ENCODE measurements at regions not wholly inside any gene's neighbourhood (a gene's known extent, or its start where the extent isn't known, plus 50 kb on each side); places are given as distances from the start of the nearest gene placed in this dataset.

DNA sequence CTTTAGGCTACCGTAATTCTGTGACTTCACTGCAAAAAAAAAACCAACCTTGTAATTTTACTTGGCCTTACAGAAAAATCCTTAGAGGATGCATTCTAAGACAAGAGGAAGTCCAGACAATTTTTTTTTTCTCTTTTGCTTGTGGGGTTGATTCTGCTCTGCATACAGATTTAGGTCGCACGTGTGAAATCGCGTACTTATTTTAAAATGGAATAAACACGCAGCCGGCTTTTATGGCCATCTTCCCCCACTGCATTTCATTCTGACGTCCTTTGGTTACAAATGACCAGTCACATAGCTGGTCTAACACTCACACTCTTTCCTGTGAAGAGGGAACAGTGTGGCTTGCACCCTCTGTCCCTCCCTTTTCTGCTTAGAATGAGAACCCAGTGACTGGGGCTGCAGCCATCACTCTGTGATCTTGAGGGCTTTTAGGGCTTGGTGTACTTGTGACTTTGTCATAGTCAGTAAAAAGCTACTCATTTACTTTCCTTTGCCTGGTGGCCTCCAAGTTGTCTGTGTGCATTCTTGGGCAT lies 63.6 kb upstream of the CARD11 start:
- Histone ChIP-seq H3K4me2 (ENCODE audit: low read depth, low read length) (no peak overlapping the region), H3K4me1 (ENCODE audit: low read length) (no peaks in the 10 kb centered on the region), H3K27me3 (replicated peaks; ENCODE audit: insufficient read depth, low read length) (no peaks in the 10 kb centered on the region), H3K9me2 (replicated peaks; ENCODE audit: insufficient read depth, low read length) (no peaks in the 10 kb centered on the region), H3F3A (ENCODE audit: insufficient read depth, low read length) (no peaks in the 10 kb centered on the region), H4K20me1 (ENCODE audit: insufficient read depth, low read length) (no peaks in the 10 kb centered on the region), H3K4me3 (ENCODE audit: low read length) (no peak overlapping the region), H3K9ac (ENCODE audit: low read length) (no peak overlapping the region), H3K79me2 (ENCODE audit: low read length) (no peaks in the 10 kb centered on the region), H3K27ac (ENCODE audit: low read length) (no peak overlapping the region), H3K36me3 (replicated peaks; ENCODE audit: insufficient read depth, low read length) (no peaks in the 10 kb centered on the region), H3K9me3 (replicated peaks; ENCODE audit: insufficient read depth, low read length) (no peaks in the 10 kb centered on the region), H2AFZ (ENCODE audit: low read length) (no peak overlapping the region)
- no peak for DNase-seq
- TF ChIP-seq EZH2phosphoT487 (IDR thresholded peaks at IDR 0.05; ENCODE audit: low read length) (no peak), EZH2 (optimal IDR thresholded peaks at IDR 0.05; ENCODE audit: low read depth, low read length) (no peak)
- TF ChIP-seq, protein P1, sequence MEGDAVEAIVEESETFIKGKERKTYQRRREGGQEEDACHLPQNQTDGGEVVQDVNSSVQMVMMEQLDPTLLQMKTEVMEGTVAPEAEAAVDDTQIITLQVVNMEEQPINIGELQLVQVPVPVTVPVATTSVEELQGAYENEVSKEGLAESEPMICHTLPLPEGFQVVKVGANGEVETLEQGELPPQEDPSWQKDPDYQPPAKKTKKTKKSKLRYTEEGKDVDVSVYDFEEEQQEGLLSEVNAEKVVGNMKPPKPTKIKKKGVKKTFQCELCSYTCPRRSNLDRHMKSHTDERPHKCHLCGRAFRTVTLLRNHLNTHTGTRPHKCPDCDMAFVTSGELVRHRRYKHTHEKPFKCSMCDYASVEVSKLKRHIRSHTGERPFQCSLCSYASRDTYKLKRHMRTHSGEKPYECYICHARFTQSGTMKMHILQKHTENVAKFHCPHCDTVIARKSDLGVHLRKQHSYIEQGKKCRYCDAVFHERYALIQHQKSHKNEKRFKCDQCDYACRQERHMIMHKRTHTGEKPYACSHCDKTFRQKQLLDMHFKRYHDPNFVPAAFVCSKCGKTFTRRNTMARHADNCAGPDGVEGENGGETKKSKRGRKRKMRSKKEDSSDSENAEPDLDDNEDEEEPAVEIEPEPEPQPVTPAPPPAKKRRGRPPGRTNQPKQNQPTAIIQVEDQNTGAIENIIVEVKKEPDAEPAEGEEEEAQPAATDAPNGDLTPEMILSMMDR (IDR thresholded peaks at IDR 0.05; ENCODE audit: low read length) = no peak

DNA sequence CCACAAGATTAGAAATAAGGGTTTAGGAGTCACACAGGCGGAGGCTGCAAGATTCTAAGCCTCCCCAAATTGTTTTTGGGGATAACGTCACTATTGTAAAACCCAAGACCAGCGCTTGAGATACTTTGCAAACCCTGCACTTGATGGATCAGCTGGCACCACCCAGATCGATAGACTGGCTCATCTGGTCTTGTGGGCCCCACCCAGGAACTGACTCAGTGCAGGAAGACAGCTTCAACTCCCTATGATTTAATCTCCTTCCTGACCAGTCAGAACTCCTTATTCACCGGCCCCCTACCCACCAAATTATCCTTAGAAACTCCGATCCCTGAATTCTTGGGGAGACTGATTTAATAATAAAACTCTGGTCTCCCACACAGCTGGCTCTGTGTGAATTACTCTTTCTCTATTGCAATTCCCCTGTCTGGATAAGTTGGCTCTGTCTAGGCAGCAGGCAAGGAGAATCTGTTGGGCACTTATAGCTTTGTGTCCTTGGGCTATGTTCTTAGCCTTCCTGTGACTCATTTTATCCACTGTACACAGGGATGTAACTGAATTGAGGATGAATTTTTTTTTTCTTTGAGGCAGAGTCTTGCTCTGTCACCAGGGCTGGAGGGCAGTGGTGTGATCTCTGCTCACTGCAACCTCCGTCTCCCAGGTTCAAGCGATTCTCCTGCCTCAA lies 64.4 kb upstream of the CARD11 start:
- H2AFZ ChIP-seq (ENCODE audit: low read length) = no peak overlapping the region
- no peaks in the 10 kb centered on the region for H3K9me2 ChIP-seq (replicated peaks; ENCODE audit: insufficient read depth, low read length)
- H3K4me3 ChIP-seq (ENCODE audit: low read length) = no peak overlapping the region
- H3K9me3 ChIP-seq (replicated peaks; ENCODE audit: insufficient read depth, low read length) = no peaks in the 10 kb centered on the region
- H3K79me2 ChIP-seq (ENCODE audit: low read length) = no peaks in the 10 kb centered on the region
- DNase-seq = no peak
- H3K4me2 ChIP-seq (ENCODE audit: low read depth, low read length) = no peak overlapping the region
- no peaks in the 10 kb centered on the region for H3K4me1 ChIP-seq (ENCODE audit: low read length)
- no peak overlapping the region for H3K27ac ChIP-seq (ENCODE audit: low read length)
- no peaks in the 10 kb centered on the region for H3K36me3 ChIP-seq (replicated peaks; ENCODE audit: insufficient read depth, low read length)
- H3K27me3 ChIP-seq (replicated peaks; ENCODE audit: insufficient read depth, low read length) = no peaks in the 10 kb centered on the region
- TF ChIP-seq EZH2 (optimal IDR thresholded peaks at IDR 0.05; ENCODE audit: low read depth, low read length) (no peak), EZH2phosphoT487 (IDR thresholded peaks at IDR 0.05; ENCODE audit: low read length) (no peak)
- no peak overlapping the region for H3K9ac ChIP-seq (ENCODE audit: low read length)
- no peaks in the 10 kb centered on the region for H3F3A ChIP-seq (ENCODE audit: insufficient read depth, low read length)
- no peaks in the 10 kb centered on the region for H4K20me1 ChIP-seq (ENCODE audit: insufficient read depth, low read length)

DNA sequence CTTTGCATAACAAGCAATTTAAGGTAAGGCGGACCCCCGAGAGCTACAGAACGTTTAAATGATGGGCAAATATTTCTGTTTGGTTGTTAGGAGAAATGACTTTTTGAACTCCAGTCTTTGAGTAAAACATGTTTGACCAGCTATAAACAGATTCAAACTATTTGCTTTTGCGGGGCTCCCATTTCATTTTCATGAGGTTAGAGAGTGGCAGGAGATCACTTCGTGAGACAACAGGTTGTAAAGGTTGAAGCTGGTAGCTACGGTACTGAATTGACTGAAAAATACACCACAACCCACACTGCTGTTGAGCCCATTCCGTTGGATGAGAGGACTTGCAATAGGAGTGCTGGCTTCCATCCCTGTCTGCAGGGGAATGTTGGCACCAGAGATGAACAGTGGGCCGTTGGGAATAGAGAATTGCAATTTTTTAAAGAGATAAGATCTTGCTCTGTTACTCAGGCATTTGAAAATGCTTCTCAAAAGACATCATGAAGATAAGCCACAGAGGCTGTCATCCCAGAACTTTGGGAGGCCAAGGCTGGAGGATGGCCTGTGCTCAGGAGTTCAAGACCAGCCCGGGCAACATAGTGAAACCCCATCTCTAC lies 65.7 kb upstream of the CARD11 start:
- Histone ChIP-seq H4K20me1 (ENCODE audit: insufficient read depth, low read length) (no peaks in the 10 kb centered on the region), H3K79me2 (ENCODE audit: low read length) (no peaks in the 10 kb centered on the region), H3K9me3 (replicated peaks; ENCODE audit: insufficient read depth, low read length) (no peaks in the 10 kb centered on the region), H3K4me1 (ENCODE audit: low read length) (no peaks in the 10 kb centered on the region), H3K27ac (ENCODE audit: low read length) (no peak overlapping the region), H3K36me3 (replicated peaks; ENCODE audit: insufficient read depth, low read length) (no peaks in the 10 kb centered on the region), H3K4me3 (ENCODE audit: low read length) (no peak overlapping the region), H3K9me2 (replicated peaks; ENCODE audit: insufficient read depth, low read length) (no peaks in the 10 kb centered on the region), H3K4me2 (ENCODE audit: low read depth, low read length) (no peak overlapping the region), H3K27me3 (replicated peaks; ENCODE audit: insufficient read depth, low read length) (no peaks in the 10 kb centered on the region), H3K9ac (ENCODE audit: low read length) (no peak overlapping the region), H2AFZ (ENCODE audit: low read length) (no peak overlapping the region), H3F3A (ENCODE audit: insufficient read depth, low read length) (no peaks in the 10 kb centered on the region)
- no peak for DNase-seq
- TF ChIP-seq EZH2 (optimal IDR thresholded peaks at IDR 0.05; ENCODE audit: low read depth, low read length) (no peak), EZH2phosphoT487 (IDR thresholded peaks at IDR 0.05; ENCODE audit: low read length) (no peak)
- TF ChIP-seq, protein P1 (IDR thresholded peaks at IDR 0.05; ENCODE audit: low read length) = no peak

Data from MM.1S (cell line).